ENCODE measurements at regions not wholly inside any gene's neighbourhood (a gene's known extent, or its start where the extent isn't known, plus 50 kb on each side); places are given as distances from the start of the nearest gene placed in this dataset.

DNA sequence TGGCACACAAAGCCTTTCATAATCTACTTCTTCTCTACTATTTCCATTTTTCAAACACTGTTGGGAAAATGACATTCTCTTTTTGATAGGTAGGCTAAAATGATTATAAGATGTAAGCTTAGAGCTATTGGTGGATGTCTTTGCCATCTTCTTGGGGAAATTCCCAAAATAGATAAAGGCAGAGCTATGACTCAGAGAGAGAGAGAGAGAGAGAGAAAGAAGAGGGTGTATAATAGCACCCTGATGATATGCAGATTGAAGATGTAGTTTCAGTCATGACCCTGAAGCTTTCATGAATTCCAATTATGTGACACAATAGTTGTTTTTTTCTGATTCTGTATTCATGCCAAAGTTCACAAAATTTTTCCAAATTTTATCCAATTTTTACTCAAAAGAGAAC lies 529.1 kb downstream of the HS3ST4 start:
- Histone ChIP-seq H3K27me3 (no peaks in the 10 kb centered on the region), H3K4me3 (no peak overlapping the region), H3K36me3 (no peaks in the 10 kb centered on the region), H3K4me1 (no peaks in the 10 kb centered on the region), H3K9me3 (no peaks in the 10 kb centered on the region), H3K27ac (no peak overlapping the region)
- no peak for DNase-seq (ENCODE audit: extremely low spot score in 2 of 2)
- intact Hi-C loops (cut with DNase I): no loop called here
- TF ChIP-seq POLR2AphosphoS5 (IDR thresholded peaks at IDR 0.05; ENCODE audit: insufficient read depth in 1 of 2, low read depth in 1 of 2): no peak

DNA sequence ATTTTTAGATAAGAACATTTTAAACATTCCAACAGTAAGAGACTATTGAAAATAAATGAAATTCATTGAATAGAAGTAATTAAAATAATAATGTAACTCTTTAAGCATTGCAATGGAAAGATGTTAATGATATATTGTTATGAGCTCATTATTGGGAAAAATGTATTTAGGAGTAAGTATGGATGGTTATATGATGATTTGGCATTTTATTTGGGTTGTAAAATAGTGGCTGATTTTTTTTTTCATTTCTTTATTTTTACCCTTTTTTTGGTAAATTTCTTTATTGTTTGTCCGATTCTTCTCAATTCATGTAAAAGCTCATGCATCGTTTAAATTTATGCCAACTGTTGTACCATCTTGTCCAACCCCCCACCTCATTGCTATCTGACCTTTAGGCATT lies 539.9 kb downstream of the HS3ST4 start:
- DNase-seq (ENCODE audit: extremely low spot score in 2 of 2): no peak
- intact Hi-C loops (cut with DNase I): no loop called here
- no peaks in the 10 kb centered on the region for H3K4me1 ChIP-seq

DNA sequence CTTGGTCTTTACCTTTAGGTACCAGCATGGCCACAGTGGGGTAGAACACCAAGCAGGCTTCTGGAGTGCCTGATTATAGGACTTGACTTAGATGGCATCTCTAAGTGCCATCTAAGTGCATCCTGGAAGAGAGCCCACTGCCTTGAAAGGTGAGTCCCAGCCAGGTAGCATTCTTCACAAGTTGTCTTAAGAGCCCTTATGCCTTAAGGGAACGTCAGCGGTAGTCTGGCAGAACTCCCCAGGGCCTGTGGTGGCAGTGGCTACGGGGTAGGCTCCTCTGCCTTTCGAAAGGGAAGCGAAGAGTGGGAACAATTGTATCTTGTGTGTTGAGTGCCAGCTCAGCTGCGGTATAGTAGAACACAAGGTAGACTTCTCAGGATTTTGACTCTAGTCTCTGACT lies 549.0 kb downstream of the HS3ST4 start:
- H3K27me3 ChIP-seq: no peaks in the 10 kb centered on the region
- TF ChIP-seq POLR2A (IDR thresholded peaks at IDR 0.05): no peak
- TF ChIP-seq, protein P1, sequence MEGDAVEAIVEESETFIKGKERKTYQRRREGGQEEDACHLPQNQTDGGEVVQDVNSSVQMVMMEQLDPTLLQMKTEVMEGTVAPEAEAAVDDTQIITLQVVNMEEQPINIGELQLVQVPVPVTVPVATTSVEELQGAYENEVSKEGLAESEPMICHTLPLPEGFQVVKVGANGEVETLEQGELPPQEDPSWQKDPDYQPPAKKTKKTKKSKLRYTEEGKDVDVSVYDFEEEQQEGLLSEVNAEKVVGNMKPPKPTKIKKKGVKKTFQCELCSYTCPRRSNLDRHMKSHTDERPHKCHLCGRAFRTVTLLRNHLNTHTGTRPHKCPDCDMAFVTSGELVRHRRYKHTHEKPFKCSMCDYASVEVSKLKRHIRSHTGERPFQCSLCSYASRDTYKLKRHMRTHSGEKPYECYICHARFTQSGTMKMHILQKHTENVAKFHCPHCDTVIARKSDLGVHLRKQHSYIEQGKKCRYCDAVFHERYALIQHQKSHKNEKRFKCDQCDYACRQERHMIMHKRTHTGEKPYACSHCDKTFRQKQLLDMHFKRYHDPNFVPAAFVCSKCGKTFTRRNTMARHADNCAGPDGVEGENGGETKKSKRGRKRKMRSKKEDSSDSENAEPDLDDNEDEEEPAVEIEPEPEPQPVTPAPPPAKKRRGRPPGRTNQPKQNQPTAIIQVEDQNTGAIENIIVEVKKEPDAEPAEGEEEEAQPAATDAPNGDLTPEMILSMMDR (IDR thresholded peaks at IDR 0.05): no peak
- TF ChIP-seq POLR2AphosphoS5 (IDR thresholded peaks at IDR 0.05; ENCODE audit: insufficient read depth in 1 of 2, low read depth in 1 of 2): no peak
- H3K4me1 ChIP-seq: no peaks in the 10 kb centered on the region
- H3K36me3 ChIP-seq: no peaks in the 10 kb centered on the region
- H3K9me3 ChIP-seq: no peaks in the 10 kb centered on the region
- no peak overlapping the region for H3K4me3 ChIP-seq
- intact Hi-C loops (cut with DNase I): no loop called here
- no peak for DNase-seq (ENCODE audit: extremely low spot score in 2 of 2)
- H3K27ac ChIP-seq: no peak overlapping the region

More for the DNA sequence above, 539.9 kb downstream of the HS3ST4 start:
- TF ChIP-seq, protein P1 (IDR thresholded peaks at IDR 0.05): no peak
- TF ChIP-seq POLR2AphosphoS5 (IDR thresholded peaks at IDR 0.05; ENCODE audit: insufficient read depth in 1 of 2, low read depth in 1 of 2) (no peak), POLR2A (IDR thresholded peaks at IDR 0.05) (no peak)
- Histone ChIP-seq H3K27ac (no peak overlapping the region), H3K36me3 (no peaks in the 10 kb centered on the region), H3K9me3 (no peaks in the 10 kb centered on the region), H3K27me3 (no peaks in the 10 kb centered on the region), H3K4me3 (no peak overlapping the region)

DNA sequence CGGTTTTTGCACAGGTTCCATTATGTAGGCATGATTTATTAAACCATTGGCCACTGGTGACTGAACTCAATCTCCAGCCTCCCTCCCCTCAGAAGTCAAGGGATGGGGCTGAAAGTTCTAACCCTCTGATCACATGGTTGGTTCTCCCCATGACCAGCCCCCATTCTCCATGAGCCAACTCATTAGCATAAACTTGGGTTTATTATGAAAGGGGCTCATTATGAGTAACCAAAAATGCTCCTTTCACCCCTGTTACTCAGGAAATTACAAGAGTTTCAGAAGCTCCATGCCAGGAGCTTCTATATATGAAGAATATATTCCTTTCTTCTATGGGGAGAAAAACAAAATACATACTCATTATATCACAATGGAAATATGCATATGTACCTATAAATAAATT lies 555.3 kb downstream of the HS3ST4 start:
- no peak for DNase-seq (ENCODE audit: extremely low spot score in 2 of 2)
- Histone ChIP-seq H3K27me3 (no peaks in the 10 kb centered on the region), H3K27ac (no peak overlapping the region), H3K4me3 (no peak overlapping the region), H3K9me3 (no peaks in the 10 kb centered on the region), H3K4me1 (no peaks in the 10 kb centered on the region), H3K36me3 (no peaks in the 10 kb centered on the region)
- intact Hi-C loops (cut with DNase I): no loop called here
- TF ChIP-seq, protein P1 (IDR thresholded peaks at IDR 0.05): no peak
- no peak for TF ChIP-seq POLR2AphosphoS5 (IDR thresholded peaks at IDR 0.05; ENCODE audit: insufficient read depth in 1 of 2, low read depth in 1 of 2)
- no peak for TF ChIP-seq POLR2A (IDR thresholded peaks at IDR 0.05)

DNA sequence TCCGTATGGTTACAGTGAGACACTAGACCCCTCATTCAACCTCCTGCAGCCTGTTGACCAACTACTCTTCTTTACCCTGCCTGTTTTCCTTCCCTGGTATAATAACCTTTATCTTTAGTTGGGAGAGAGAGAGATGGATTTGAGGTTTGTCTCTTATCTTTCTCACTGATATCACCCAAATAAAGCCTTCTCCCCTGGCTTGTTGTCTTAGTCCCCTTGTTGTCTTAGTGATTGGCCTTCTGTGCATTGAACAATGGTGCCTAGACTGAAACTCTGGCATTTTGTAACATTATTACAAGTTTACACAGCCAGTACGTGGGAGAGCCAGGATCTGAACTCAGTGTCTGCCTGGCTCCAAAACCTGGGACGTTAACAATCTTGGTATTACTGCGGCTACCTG lies 560.8 kb downstream of the HS3ST4 start:
- TF ChIP-seq, protein P1 (IDR thresholded peaks at IDR 0.05): no peak
- no peak for TF ChIP-seq POLR2A (IDR thresholded peaks at IDR 0.05)
- no peaks in the 10 kb centered on the region for H3K4me1 ChIP-seq
- no peak overlapping the region for H3K27ac ChIP-seq
- no peak overlapping the region for H3K4me3 ChIP-seq
- no peaks in the 10 kb centered on the region for H3K36me3 ChIP-seq
- no peaks in the 10 kb centered on the region for H3K9me3 ChIP-seq
- intact Hi-C loops (cut with DNase I): no loop called here
- no peaks in the 10 kb centered on the region for H3K27me3 ChIP-seq
- DNase-seq (ENCODE audit: extremely low spot score in 2 of 2): no peak

DNA sequence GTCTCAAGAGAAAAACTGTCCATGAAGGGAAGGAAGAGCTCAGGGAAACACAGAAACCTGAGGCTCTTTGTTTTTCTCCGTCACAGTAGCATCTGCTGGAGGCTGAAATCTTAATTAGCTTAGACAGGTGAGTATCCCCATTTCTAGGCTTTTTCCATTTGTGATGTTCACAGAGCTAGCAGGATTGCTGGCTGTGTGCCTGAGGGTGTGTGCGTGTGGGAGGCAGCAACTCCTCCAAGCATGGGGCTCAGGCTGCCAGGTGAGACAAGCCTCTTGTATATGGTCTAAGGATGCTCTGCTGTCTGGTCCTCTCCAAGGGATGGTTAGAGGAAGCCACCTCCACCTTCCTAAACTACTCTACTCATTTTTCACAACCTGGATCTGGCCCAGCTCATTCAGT lies 569.9 kb downstream of the HS3ST4 start:
- intact Hi-C loops (cut with DNase I): no loop called here
- no peak overlapping the region for H3K27ac ChIP-seq

More for the DNA sequence above, 569.9 kb downstream of the HS3ST4 start:
- no peak for TF ChIP-seq POLR2AphosphoS5 (IDR thresholded peaks at IDR 0.05; ENCODE audit: insufficient read depth in 1 of 2, low read depth in 1 of 2)
- no peak for TF ChIP-seq POLR2A (IDR thresholded peaks at IDR 0.05)
- TF ChIP-seq, protein P1 (IDR thresholded peaks at IDR 0.05): no peak
- DNase-seq (ENCODE audit: extremely low spot score in 2 of 2): no peak
- H3K27me3 ChIP-seq: no peaks in the 10 kb centered on the region
- no peak overlapping the region for H3K4me3 ChIP-seq
- H3K36me3 ChIP-seq: no peaks in the 10 kb centered on the region
- no peaks in the 10 kb centered on the region for H3K4me1 ChIP-seq
- no peaks in the 10 kb centered on the region for H3K9me3 ChIP-seq

Data from vagina (tissue), 2 donors.